WTC11 (cell line): ENCODE measurements at regions not wholly inside any gene's neighbourhood (a gene's known extent, or its start where the extent isn't known, plus 50 kb on each side); places are given as distances from the start of the nearest gene placed in this dataset.

Source experiments
- ATAC-seq: fragments of 200-7000 bp; cut with Tn5 transposase; 2 replicates; pipeline ENCODE4 v1.10.0; 2021; ENCODE audit warnings: mild to moderate bottlenecking, moderate library complexity
- CTCF ChIA-PET: fragments of 300-600 bp; sonication (Branson Sonifier 250); formaldehyde crosslinking; loops from one replicate; lab custom pipeline; 2021; ENCODE audit warnings: antibody characterized with exemption; lab: Charles Lee
- POLR2A ChIA-PET: fragments of 350-600 bp; sonication (Branson Sonifier 250); formaldehyde crosslinking; loops from one replicate; lab custom pipeline; 2021; ENCODE audit warnings: antibody characterized with exemption; lab: Charles Lee
- DNase-seq: peaks from one replicate; pipeline ENCODE4 v3.0.0; 2021; ENCODE audit warnings: low spot score
- H3K27ac Mint-ChIP-seq: 2 replicates; pipeline ENCODE4 v1.8.0; 2021; ENCODE audit warnings: mixed read lengths
- H3K27me3 Mint-ChIP-seq: 2 replicates; pipeline ENCODE4 v1.8.0; 2021; ENCODE audit warnings: low read depth, mild to moderate bottlenecking, moderate library complexity, mixed read lengths
- H3K36me3 Mint-ChIP-seq: 2 replicates; pipeline ENCODE4 v1.8.0; 2021; ENCODE audit warnings: mixed read lengths
- H3K4me1 Mint-ChIP-seq: 2 replicates; pipeline ENCODE4 v1.8.0; 2022; ENCODE audit warnings: mixed read lengths
- H3K4me3 Mint-ChIP-seq: 2 replicates; pipeline ENCODE4 v1.8.0; 2021; ENCODE audit warnings: mild to moderate bottlenecking, moderate library complexity, mixed read lengths
- H3K9me3 Mint-ChIP-seq: 2 replicates; pipeline ENCODE4 v1.8.0; 2021; ENCODE audit warnings: mixed read lengths
- ARID4B ChIP-seq: sonication (generic); formaldehyde crosslinking; IDR thresholded peaks from 2 replicates; pipeline ENCODE4 v1.8.0; 2023; ENCODE audit warnings: missing genetic modification reagents, mild to moderate bottlenecking, borderline replicate concordance
- E2F1 ChIP-seq: sonication (generic); formaldehyde crosslinking; IDR thresholded peaks from 2 replicates; pipeline ENCODE4 v1.8.0; 2022; ENCODE audit warnings: mild to moderate bottlenecking, missing genetic modification reagents
- E2F5 ChIP-seq: sonication (generic); formaldehyde crosslinking; IDR thresholded peaks from 2 replicates; pipeline ENCODE4 v1.8.1; 2022; ENCODE audit warnings: mild to moderate bottlenecking, moderate library complexity, missing genetic modification reagents
- ELF4 ChIP-seq: sonication (generic); formaldehyde crosslinking; IDR thresholded peaks from 2 replicates; pipeline ENCODE4 v1.8.1; 2022; ENCODE audit warnings: low read depth, mild to moderate bottlenecking, moderate library complexity, missing genetic modification reagents
- ERG ChIP-seq: fragments of 250-450 bp; sonication (Bioruptor Pico); IDR thresholded peaks from 2 replicates; pipeline ENCODE4 v1.8.0; 2021; ENCODE audit warnings: mild to moderate bottlenecking
- ESRRA ChIP-seq: sonication (generic); formaldehyde crosslinking; IDR thresholded peaks from 2 replicates; pipeline ENCODE4 v1.8.1; 2022; ENCODE audit warnings: mild to moderate bottlenecking, missing genetic modification reagents, borderline replicate concordance
- HMGA2 ChIP-seq: fragments of 250-450 bp; sonication (Bioruptor Pico); IDR thresholded peaks from 2 replicates; pipeline ENCODE4 v1.4.0; 2021; ENCODE audit warnings: mild to moderate bottlenecking, moderate library complexity
- HMGXB4 ChIP-seq: sonication (generic); formaldehyde crosslinking; IDR thresholded peaks from 2 replicates; pipeline ENCODE4 v1.8.1; 2023; ENCODE audit warnings: mild to moderate bottlenecking, moderate library complexity, missing genetic modification reagents
- KAT7 ChIP-seq: sonication (generic); formaldehyde crosslinking; IDR thresholded peaks from 2 replicates; pipeline ENCODE4 v1.8.1; 2023; ENCODE audit warnings: missing genetic modification reagents, mild to moderate bottlenecking, borderline replicate concordance
- NFATC4 ChIP-seq: fragments of 250-450 bp; sonication (Bioruptor Pico); IDR thresholded peaks from 2 replicates; pipeline ENCODE4 v1.9.0; 2021; ENCODE audit warnings: mild to moderate bottlenecking
- NFE2L1 ChIP-seq: sonication (generic); formaldehyde crosslinking; IDR thresholded peaks from 2 replicates; pipeline ENCODE4 v1.8.1; 2023; ENCODE audit warnings: missing genetic modification reagents
- NR3C1 ChIP-seq: sonication (generic); formaldehyde crosslinking; conservative IDR thresholded peaks from 2 replicates; pipeline ENCODE4 v1.8.1; 2023; ENCODE audit warnings: low read depth, mild to moderate bottlenecking, missing genetic modification reagents
- PRDM15 ChIP-seq: sonication (generic); formaldehyde crosslinking; IDR thresholded peaks from 2 replicates; pipeline ENCODE4 v1.8.0; 2022; ENCODE audit warnings: missing genetic modification reagents
- SMAD4 ChIP-seq: sonication (generic); formaldehyde crosslinking; IDR thresholded peaks from 2 replicates; pipeline ENCODE4 v1.8.0; 2022; ENCODE audit warnings: mild to moderate bottlenecking, missing genetic modification reagents
- SP1 ChIP-seq: sonication (generic); formaldehyde crosslinking; conservative IDR thresholded peaks from 2 replicates; pipeline ENCODE4 v1.8.1; 2022; ENCODE audit warnings: missing genetic modification reagents
- ZBTB21 ChIP-seq: sonication (generic); formaldehyde crosslinking; IDR thresholded peaks from 2 replicates; pipeline ENCODE4 v1.8.1; 2023; ENCODE audit warnings: mild to moderate bottlenecking, missing genetic modification reagents, borderline replicate concordance
- ZNF281 ChIP-seq: sonication (generic); formaldehyde crosslinking; IDR thresholded peaks from 2 replicates; pipeline ENCODE4 v1.8.0; 2023; ENCODE audit warnings: mild to moderate bottlenecking, missing genetic modification reagents
- ZNF317 ChIP-seq: sonication (generic); formaldehyde crosslinking; IDR thresholded peaks from 2 replicates; pipeline ENCODE4 v1.8.1; 2023; ENCODE audit warnings: low read depth, mild to moderate bottlenecking, moderate library complexity, missing genetic modification reagents, borderline replicate concordance
- ZNF512 ChIP-seq: sonication (generic); formaldehyde crosslinking; IDR thresholded peaks from 2 replicates; pipeline ENCODE4 v1.8.1; 2022; ENCODE audit warnings: missing genetic modification reagents, borderline replicate concordance

GRCh38 chr22:26910845-26911244 is 253.5 kb downstream of the MIAT start:
- H3K4me1 Mint-ChIP-seq: peaks cover 52% of the 10 kb centered on the region
- H3K9me3 Mint-ChIP-seq: no peaks in the 10 kb centered on the region
- POLR2A ChIA-PET: no interaction called here
- peaks cover 3% of the 10 kb centered on the region for H3K27me3 Mint-ChIP-seq
- H3K36me3 Mint-ChIP-seq: no peaks in the 10 kb centered on the region
- DNase-seq: no peak
- CTCF ChIA-PET: interaction anchor here (1.3 kb wide), 1 partner anchor 154 kb away, joined by 4 read pairs; no protein-coding TSS in a partner anchor
- H3K4me3 Mint-ChIP-seq: no peak overlapping the region
- ATAC-seq: no peak
- TF ChIP-seq E2F5 (CRISPR knock-in tag): no peak
- no peak for TF ChIP-seq NR3C1 (CRISPR knock-in tag)
- no peak for TF ChIP-seq SP1
- no peak for TF ChIP-seq ERG
- no peak for TF ChIP-seq SMAD4 (CRISPR knock-in tag)
- no peak for TF ChIP-seq ARID4B (CRISPR knock-in tag)
- TF ChIP-seq ZNF512 (CRISPR knock-in tag): no peak
- no peak for TF ChIP-seq ESRRA (CRISPR knock-in tag)
- TF ChIP-seq ELF4 (CRISPR knock-in tag): no peak
- no peak for TF ChIP-seq KAT7 (CRISPR knock-in tag)
- no peak for TF ChIP-seq ZNF317 (CRISPR knock-in tag)
- no peak for TF ChIP-seq HMGXB4 (CRISPR knock-in tag)
- TF ChIP-seq NFE2L1 (CRISPR knock-in tag): no peak
- no peak for TF ChIP-seq ZBTB21
- no peak for TF ChIP-seq NFATC4 (CRISPR knock-in tag)
- no peak for TF ChIP-seq ZNF281
- TF ChIP-seq HMGA2 (CRISPR knock-in tag): no peak
- TF ChIP-seq PRDM15 (CRISPR knock-in tag): no peak
- no peak for TF ChIP-seq E2F1 (CRISPR knock-in tag)
- TF ChIP-seq, all 79 proteins: peak for 0
- no peak overlapping the region for H3K27ac Mint-ChIP-seq
